Hippocampal formation (tissue), 2 donors: ENCODE measurements at regions not wholly inside any gene's neighbourhood (a gene's known extent, or its start where the extent isn't known, plus 50 kb on each side); places are given as distances from the start of the nearest gene placed in this dataset.

Experiments used
- DNase-seq, 2 donors: peaks; one replicate each; lab custom pipeline; 2025; lab: John Stamatoyannopoulos, UW

- DNase-seq, result no peak
Measured at GRCh38 chr3:168583977-168584376, 488.3 kb upstream of the GOLIM4 start.

GRCh38 chr3:168582503-168582902 is 486.8 kb upstream of the GOLIM4 start:
- no peak for DNase-seq

GRCh38 chr3:168581771-168582225 is 486.1 kb upstream of the GOLIM4 start:
- DNase-seq, result peak; percentile 10 to 79

GRCh38 chr3:168579010-168579409 is 483.3 kb upstream of the GOLIM4 start:
- no peak for DNase-seq

GRCh38 chr3:168575750-168576149 is 480.0 kb upstream of the GOLIM4 start:
- no peak for DNase-seq

- DNase-seq, result no peak
Measured at GRCh38 chr3:168574455-168575158, 478.9 kb upstream of the GOLIM4 start.

- DNase-seq, result no peak
Measured at GRCh38 chr3:168570404-168571155, 474.9 kb upstream of the GOLIM4 start.

- DNase-seq, result no peak
Measured at GRCh38 chr3:168558728-168559411, 463.1 kb upstream of the GOLIM4 start.

GRCh38 chr3:168552251-168552650 is 456.5 kb upstream of the GOLIM4 start:
- no peak for DNase-seq

- DNase-seq, result no peak
Measured at GRCh38 chr3:168548719-168549118, 453.0 kb upstream of the GOLIM4 start.

- DNase-seq, result no peak
Measured at GRCh38 chr3:168546707-168547106, 451.0 kb upstream of the GOLIM4 start.

GRCh38 chr3:168545591-168545990 is 449.9 kb upstream of the GOLIM4 start:
- peak in 1 of 2 donors; percentile 4 for DNase-seq

GRCh38 chr3:168544097-168544957 is 448.6 kb upstream of the GOLIM4 start:
- DNase-seq, result no peak

- DNase-seq, result no peak
Measured at GRCh38 chr3:168540726-168541125, 445.0 kb upstream of the GOLIM4 start.

- no peak for DNase-seq
Measured at GRCh38 chr3:168539909-168540308, 444.2 kb upstream of the GOLIM4 start.

GRCh38 chr3:168534761-168535160 is 439.0 kb upstream of the GOLIM4 start:
- DNase-seq, result no peak

GRCh38 chr3:168533600-168533999 is 437.9 kb upstream of the GOLIM4 start:
- DNase-seq, result no peak

GRCh38 chr3:168532135-168532534 is 436.4 kb upstream of the GOLIM4 start:
- no peak for DNase-seq

GRCh38 chr3:168531116-168531515 is 435.4 kb upstream of the GOLIM4 start:
- no peak for DNase-seq

- no peak for DNase-seq
Measured at GRCh38 chr3:168524129-168524528, 428.4 kb upstream of the GOLIM4 start.

GRCh38 chr3:168517249-168518071 is 421.7 kb upstream of the GOLIM4 start:
- DNase-seq, result no peak
